Smooth muscle cell (in vitro differentiated cells): ENCODE measurements at regions not wholly inside any gene's neighbourhood (a gene's known extent, or its start where the extent isn't known, plus 50 kb on each side); places are given as distances from the start of the nearest gene placed in this dataset.

Experiments
- DNase-seq: peaks from one replicate; lab custom pipeline; 2025; ENCODE audit not compliant: unreplicated experiment; lab: John Stamatoyannopoulos, UW
- H2AFZ ChIP-seq: fragments of 200-600 bp; sonication (generic); 2 replicates; pipeline ENCODE4 v1.6.0; 2016; ENCODE audit warnings: antibody characterized with exemption, low read depth, mild to moderate bottlenecking
- H3F3A ChIP-seq: fragments of 200-600 bp; sonication (generic); 2 replicates; pipeline ENCODE4 v1.6.0; 2017; ENCODE audit warnings: antibody characterized with exemption, low read depth
- H3K27ac ChIP-seq: fragments of 200-600 bp; sonication (generic); 2 replicates; pipeline ENCODE4 v1.5.1; 2016; ENCODE audit warnings: low read depth, mild to moderate bottlenecking
- H3K27me3 ChIP-seq: fragments of 200-600 bp; sonication (generic); 2 replicates; pipeline ENCODE4 v1.6.1; 2016; ENCODE audit warnings: low read depth, mild to moderate bottlenecking
- H3K36me3 ChIP-seq: fragments of 200-600 bp; sonication (generic); 2 replicates; pipeline ENCODE4 v1.5.1; 2016; ENCODE audit warnings: low read depth
- H3K4me1 ChIP-seq: fragments of 200-600 bp; sonication (generic); 2 replicates; pipeline ENCODE4 v1.5.1; 2016; ENCODE audit warnings: low read depth
- H3K4me2 ChIP-seq: fragments of 200-600 bp; sonication (generic); 2 replicates; pipeline ENCODE4 v1.6.0; 2016; ENCODE audit warnings: mild to moderate bottlenecking
- H3K4me3 ChIP-seq: fragments of 200-600 bp; sonication (generic); 2 replicates; pipeline ENCODE4 v1.5.1; 2016; ENCODE audit warnings: mild to moderate bottlenecking
- H3K79me2 ChIP-seq: fragments of 200-600 bp; sonication (generic); 2 replicates; pipeline ENCODE4 v1.6.0; 2016; ENCODE audit warnings: low read depth, mild to moderate bottlenecking
- H3K9ac ChIP-seq: fragments of 200-600 bp; sonication (generic); 2 replicates; pipeline ENCODE4 v1.6.0; 2016; ENCODE audit warnings: low read depth
- H3K9me3 ChIP-seq: fragments of 200-600 bp; sonication (generic); replicated peaks from 2 replicates; pipeline ENCODE4 v1.5.1; 2016; ENCODE audit warnings: low read depth
- H4K20me1 ChIP-seq: fragments of 200-600 bp; sonication (generic); 2 replicates; pipeline ENCODE4 v1.6.0; 2016; ENCODE audit warnings: low read depth
- CTCF ChIP-seq: fragments of 200-600 bp; sonication (generic); IDR thresholded peaks from 2 replicates; pipeline ENCODE4 v1.5.1; 2017; ENCODE audit warnings: borderline replicate concordance, mild to moderate bottlenecking, antibody characterized with exemption; ENCODE audit not compliant: insufficient read depth, poor library complexity, severe bottlenecking
- WGBS: methylation state at CpG from one replicate; pipeline ENCODE4 v1.1.7; 2016; ENCODE audit warnings: low lambda C conversion rate; 5-methylcytosine and 5-hydroxymethylcytosine counted together

GRCh38 chr3:188031121-188031520, 122.8 kb upstream of the LPP start:
- Histone ChIP-seq H3K4me2 (no peak overlapping the region), H3K27ac (no peak overlapping the region), H3F3A (no peaks in the 10 kb centered on the region), H4K20me1 (no peaks in the 10 kb centered on the region), H3K4me1 (no peaks in the 10 kb centered on the region), H3K9me3 (no peaks in the 10 kb centered on the region), H3K4me3 (no peak overlapping the region), H3K9ac (no peak overlapping the region), H3K27me3 (no peaks in the 10 kb centered on the region), H2AFZ (no peak overlapping the region), H3K79me2 (no peaks in the 10 kb centered on the region), H3K36me3 (no peaks in the 10 kb centered on the region)
- 84% methylated on average over 2 of the region's 2 CpGs for WGBS
- TF ChIP-seq CTCF, result no peak
- DNase-seq, result no peak

GRCh38 chr3:188034989-188035388, 119.0 kb upstream of the LPP start:
- Histone ChIP-seq H3K4me1 (no peaks in the 10 kb centered on the region), H3K27me3 (no peaks in the 10 kb centered on the region), H3K4me2 (no peak overlapping the region), H3K9ac (no peak overlapping the region), H2AFZ (no peak overlapping the region), H3K4me3 (no peak overlapping the region), H4K20me1 (no peaks in the 10 kb centered on the region), H3K79me2 (no peaks in the 10 kb centered on the region), H3K36me3 (no peaks in the 10 kb centered on the region), H3K9me3 (no peaks in the 10 kb centered on the region), H3K27ac (no peak overlapping the region), H3F3A (no peaks in the 10 kb centered on the region)
- no peak for DNase-seq
- WGBS, result 97% methylated on average over 3 of the region's 3 CpGs
- no peak for TF ChIP-seq CTCF

GRCh38 chr3:188036375-188037194, 117.4 kb upstream of the LPP start:
- 81% methylated on average over 3 of the region's 3 CpGs for WGBS
- DNase-seq, result no peak
- Histone ChIP-seq H3K27me3 (no peaks in the 10 kb centered on the region), H3K4me2 (peak overlapping the region; percentile 58), H3K9ac (no peak overlapping the region), H4K20me1 (no peaks in the 10 kb centered on the region), H3K4me3 (no peak overlapping the region), H3K27ac (no peak overlapping the region), H3F3A (no peaks in the 10 kb centered on the region), H2AFZ (no peak overlapping the region), H3K4me1 (no peaks in the 10 kb centered on the region), H3K9me3 (no peaks in the 10 kb centered on the region), H3K79me2 (no peaks in the 10 kb centered on the region), H3K36me3 (no peaks in the 10 kb centered on the region)
- TF ChIP-seq CTCF, result no peak
